ENCODE measurements at regions not wholly inside any gene's neighbourhood (a gene's known extent, or its start where the extent isn't known, plus 50 kb on each side); places are given as distances from the start of the nearest gene placed in this dataset.
A peak's percentile ranks its signal among the peaks of the same experiment; 100 is the strongest.

DNA sequence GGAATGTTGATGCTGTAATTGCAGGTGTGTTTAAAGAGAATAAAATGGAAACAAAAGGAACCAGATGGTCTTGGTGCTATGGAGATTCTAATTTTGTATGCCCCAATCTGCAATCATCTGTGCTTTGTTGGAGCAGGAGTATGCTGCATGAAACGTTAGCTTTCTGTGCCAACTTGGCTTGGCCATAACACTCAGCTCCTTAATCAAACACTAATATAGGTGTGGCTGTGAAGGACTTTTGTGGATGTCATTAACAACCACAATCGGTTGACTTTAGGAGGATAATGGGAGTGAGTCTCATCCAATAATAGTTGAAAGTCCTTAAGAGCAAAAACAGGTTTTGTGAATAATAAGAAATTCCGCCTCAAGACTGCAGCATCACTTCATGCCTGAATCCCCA lies 399.2 kb downstream of the NLGN4X start:
- no peak for DNase-seq (ENCODE audit: low read depth)

DNA sequence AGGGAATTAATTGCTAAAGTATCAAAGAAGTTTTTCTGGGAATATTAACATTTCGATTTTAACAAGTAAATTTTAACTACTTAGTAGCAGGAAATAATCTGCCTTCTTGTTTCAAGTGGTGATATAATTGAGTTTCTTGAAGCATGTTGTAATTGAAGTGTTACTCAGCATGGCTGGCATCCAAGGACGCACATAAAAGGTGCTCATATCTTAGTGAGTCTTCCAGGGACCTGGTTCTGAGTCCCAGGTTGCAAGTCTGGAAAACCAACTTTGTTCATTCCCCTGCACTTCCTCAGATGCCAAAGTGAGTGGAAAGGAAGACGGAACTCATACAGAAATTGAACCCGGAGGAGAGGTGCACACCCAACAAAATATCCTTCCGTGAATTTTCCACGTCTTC lies 399.6 kb downstream of the NLGN4X start:
- DNase-seq (ENCODE audit: low read depth): no peak

DNA sequence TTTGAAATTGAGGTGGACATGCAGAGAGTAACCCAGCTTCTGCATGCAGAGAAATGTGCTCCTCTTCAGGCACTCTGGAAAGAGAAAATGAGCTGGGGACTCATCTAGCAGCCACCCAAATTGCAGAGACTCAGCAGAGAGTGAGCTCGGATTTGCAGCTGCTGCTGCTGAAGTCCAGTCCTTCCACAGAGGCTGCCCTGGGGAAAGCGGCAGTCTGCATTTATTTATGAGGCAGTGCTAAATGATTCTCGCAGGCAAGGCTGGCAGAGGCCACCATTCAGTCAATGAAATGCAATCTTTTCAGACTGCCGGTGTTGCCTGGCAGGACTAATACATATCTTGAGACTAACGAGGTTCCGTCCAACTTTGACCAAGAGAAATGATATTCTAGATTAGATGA lies 404.8 kb downstream of the NLGN4X start:
- no peak for DNase-seq (ENCODE audit: low read depth)

DNA sequence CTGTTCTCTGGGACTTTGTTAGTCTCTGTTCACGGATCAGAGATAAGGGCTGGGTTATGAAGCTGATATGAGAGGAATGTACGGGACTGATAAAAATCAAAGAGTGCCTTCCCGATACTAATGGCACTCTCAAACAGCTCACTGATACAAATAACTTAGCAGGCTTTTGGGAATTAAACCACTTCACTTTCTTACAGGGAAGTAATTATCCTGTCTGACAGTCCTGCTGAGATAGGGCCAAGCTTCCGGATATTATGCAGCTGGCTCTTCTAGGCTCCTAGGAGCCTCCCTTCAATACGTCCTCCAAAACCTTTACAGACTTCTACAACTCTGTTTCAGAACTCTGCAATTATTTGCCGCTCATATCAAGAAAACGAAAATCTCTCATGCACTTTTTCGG lies 418.0 kb downstream of the NLGN4X start:
- DNase-seq (ENCODE audit: low read depth): no peak

DNA sequence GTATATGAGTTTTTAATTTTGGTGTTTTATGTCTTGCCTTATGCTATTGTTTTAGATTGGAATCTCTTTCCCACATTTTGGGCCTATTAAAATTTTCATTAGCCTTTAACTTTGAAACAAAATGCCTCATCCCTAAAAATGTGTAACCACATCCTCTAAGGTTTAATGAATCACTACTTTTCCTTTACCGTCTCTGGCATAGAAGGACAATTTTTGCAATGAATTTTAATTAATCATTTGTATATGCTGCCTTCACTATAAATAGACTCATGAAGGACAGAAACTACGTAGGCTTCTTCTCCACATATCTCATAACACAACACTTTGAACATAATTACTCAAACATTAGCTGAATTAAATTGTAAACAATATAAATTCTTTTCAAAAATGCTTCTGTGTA lies 421.5 kb downstream of the NLGN4X start:
- peak; percentile 0 for DNase-seq (ENCODE audit: low read depth)

DNA sequence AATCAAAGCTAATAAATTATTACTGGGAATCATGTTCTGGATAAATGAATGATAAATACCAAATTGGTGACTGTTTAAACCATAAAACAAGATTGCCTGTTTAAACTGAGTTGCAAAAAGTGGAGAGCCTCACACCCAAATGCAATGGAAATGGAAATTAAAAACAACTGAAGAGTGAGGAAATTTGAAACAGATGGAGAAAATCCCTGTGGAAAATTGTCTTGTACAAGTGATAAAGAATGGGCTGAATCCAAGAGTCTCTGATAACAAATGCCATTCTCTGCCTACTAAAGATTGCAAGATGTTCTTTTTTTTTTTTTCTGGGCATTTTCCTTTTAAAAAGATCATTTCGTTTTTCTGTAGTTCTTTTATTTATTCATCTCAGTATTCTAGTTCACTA lies 426.3 kb downstream of the NLGN4X start:
- no peak for DNase-seq (ENCODE audit: low read depth)

DNA sequence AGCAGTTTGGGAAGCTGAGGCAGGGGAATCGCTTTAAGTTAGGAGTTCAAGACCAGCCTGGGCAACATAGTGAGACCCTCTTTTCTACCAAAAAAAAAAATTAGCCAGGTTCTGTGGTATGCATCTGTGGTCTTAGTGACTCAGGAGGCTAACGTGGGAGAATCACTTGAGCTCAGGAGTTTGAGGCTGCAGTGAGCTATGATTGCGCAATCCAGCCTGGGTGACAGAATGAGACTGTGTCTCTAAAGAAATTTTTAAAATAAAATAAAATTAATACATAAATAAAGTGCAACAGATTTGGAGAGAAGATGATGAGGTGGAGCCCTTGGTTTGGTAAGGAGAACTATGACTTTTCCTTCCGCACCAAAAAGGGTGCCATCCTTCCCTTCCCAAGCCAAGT lies 436.9 kb downstream of the NLGN4X start:
- no peak for DNase-seq (ENCODE audit: low read depth)

DNA sequence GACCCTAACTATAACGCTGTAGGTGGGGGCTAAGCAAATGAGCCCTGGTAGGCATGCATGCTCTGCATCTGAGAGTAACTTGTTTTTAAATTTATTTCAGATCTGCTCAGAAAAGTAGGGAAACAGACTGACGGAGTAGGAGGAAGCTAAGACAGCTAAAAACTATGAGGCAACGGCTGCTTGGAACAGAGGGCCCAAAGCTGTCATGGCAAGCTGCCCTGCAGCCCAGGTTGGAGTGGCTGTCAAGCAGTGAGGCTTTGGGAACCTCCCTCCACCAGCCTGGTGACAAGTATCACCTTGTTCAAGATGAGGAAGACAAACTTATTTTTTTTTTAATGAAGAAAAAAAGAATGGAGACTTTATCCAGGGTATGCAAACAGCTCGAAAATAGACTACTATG lies 439.8 kb downstream of the NLGN4X start:
- no peak for DNase-seq (ENCODE audit: low read depth)

DNA sequence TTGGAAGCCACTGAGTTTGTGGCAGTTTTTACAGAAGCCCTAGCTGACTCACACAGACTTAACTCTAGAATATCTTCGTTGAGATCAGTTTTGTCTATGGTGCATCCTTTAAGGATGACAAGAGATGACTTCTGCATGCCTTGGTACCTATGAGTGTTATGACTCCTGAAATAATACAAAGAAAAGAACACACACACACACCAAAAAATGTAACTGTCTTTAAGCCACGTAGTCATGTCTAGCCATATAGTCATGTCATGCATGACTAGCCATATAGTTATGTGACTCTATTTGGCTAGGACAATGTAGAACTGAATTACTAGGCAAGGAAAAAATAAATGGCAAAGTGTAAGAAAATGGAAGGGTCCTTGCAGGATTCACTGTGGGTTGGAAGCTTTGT lies 447.8 kb downstream of the NLGN4X start:
- DNase-seq (ENCODE audit: low read depth): no peak

DNA sequence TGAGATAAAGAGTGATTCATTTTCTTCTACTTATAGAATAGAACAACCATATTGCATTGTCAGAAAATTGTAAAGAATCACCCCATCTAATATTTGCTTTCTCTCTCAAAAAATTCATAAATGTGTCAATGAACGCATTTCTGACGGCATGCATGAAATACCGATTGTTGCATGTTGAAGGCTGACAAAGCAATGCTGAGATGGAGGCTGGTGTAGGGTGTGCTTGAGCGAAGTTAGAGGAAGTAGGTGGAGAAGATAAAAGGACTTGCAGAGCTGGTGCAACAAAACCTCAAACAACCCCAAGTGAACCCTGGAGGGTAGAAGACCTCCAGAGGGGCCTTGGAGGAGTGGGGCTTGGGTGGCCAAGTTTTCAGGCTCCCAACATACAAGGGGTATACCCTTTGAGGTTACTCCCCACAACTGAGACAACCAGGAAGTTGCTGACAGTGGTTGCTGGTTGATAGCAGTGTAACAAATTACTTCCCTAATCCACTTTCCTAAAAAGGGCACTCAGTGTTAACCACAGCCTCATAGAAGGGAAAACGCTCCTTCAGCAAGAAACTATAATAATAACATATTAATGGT lies 452.7 kb downstream of the NLGN4X start:
- no peak for DNase-seq (ENCODE audit: low read depth)

DNA sequence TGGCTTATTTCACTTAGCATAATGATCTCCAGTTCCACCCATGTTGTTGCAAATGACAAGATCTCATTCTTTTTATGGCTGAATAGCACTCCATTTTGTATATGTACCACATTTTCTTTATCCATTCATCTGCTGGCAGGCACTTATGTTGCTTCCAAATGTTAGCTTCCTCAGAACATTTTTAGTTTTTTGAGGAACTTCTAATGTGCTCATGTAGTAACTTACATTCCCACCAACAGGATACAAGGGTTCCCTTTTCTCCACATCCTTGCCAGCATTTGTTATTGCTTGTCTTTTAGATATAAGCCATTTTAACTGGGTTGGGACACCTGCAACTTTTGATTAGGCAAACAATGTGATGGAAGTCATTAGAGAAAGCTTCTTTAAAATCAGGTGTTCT lies 454.2 kb downstream of the NLGN4X start:
- DNase-seq (ENCODE audit: low read depth): no peak

DNA sequence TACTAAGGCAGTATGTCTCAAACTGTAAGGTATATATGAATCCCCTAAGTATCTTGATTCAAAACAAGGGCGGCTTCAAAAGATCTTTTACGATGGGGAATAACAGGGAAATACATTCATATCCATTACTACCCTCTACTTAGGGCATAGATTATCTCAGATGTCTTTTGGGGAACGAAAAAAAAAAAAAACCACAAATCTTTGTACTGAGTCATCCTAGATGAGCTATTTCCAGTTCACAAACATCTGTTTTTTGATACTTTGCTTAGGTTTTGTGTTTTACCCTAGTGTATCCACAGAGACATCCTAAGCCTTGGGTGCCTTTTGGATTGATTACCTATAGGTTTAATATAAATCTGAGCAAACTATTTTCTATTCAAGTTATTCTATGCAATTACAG lies 457.2 kb downstream of the NLGN4X start:
- peak; percentile 11 for DNase-seq (ENCODE audit: low read depth)

DNA sequence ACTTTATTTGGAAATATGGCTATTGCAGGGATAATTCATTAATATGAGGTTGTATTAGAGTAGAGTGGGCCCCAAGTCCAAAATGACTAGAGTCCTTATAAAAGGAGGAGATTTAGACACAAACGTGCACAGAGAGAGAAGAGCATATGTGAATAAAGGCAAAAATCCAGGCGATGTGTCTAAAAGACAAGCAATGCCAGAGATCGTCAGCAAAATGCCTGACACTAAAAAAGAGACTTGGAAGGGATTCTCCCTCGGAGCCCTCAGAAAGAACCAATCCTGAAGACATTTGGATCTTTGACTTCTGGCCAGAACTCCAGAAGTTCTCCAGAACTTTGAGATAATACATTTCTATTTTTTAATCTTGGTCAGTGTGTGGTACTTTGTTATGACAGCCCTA lies 472.1 kb downstream of the NLGN4X start:
- no peak for DNase-seq (ENCODE audit: low read depth)

DNA sequence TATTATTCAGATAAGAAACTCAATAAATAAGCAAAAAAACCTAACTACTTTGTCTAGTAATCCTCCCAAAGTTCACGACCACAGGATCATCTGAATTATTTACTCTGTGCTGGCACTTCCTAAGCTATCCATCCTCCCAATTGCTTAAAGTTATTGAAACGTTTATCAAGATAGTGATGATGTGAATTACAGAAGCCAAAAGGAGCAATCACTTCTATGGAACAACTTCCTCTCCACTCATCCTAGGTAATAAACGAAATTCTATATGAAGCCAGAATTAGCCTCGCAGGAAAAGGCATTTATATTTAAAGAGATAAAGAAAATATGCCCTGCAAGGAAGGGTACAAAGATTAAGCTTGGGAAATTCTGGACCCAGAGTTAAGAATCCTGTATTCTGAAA lies 475.4 kb downstream of the NLGN4X start:
- no peak for DNase-seq (ENCODE audit: low read depth)

DNA sequence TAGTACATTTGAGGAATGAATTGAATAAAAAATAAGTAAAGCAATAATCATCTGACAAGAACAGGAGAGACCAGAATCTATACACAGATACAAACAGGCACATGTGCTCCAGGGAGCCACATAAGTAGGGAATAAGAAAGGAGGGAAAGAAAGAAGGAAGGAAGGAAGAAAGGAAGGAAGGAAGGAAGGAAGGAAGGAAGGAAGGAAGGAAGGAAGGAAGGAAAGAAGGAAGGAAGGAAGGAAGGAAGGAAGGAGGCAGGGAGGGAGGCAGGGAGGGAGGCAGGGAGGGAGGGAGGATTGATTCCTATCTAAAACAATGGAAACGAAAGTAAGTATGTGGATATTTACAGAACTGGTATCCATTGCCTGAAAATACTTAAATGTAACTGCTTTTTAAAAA lies 475.8 kb downstream of the NLGN4X start:
- DNase-seq (ENCODE audit: low read depth): no peak

DNA sequence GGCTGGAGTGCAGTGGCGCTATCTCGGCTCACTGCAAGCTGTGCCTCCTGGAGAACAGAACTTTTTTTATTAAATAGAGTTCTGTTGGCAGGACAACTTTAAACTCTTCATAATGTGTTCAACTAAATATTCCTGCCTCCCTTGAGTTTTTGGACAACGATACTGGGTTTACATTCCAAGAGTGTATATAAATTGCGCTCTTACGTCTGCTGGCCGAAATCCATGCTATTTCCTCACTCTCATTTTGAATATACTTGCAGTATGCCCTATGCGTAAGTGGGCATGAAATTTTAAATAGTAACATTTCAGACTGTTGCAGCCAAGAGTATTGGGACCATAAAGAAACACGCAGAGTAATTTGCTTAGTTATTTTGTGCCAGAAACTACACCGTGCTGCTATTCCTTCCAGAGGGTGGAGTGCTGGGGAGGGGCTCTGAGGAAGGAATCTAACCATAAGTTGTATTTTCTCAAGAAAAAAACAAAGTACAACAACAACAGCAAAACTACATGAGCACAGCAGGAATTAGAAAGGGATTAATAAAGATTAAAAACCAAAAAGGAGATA lies 480.0 kb downstream of the NLGN4X start:
- DNase-seq (ENCODE audit: low read depth): no peak

DNA sequence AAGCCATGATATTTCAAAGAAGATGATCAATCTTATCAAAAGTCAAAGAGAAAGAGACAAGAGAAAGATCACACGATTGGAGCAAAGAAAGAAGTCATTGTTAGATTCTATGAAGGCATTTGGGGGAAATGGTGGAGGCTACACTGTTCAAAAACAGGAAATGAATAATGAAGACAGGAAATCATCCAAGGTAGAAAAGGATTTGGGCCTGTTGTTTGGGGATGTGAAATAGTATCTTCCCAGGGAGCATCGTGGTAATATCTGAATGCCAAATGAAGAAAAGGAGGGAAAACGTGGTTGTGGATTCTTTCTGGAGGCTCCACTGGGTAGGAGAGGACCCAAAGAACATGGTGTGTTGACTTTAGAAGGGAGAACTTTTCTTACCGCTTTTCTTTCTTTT lies 482.4 kb downstream of the NLGN4X start:
- no peak for DNase-seq (ENCODE audit: low read depth)

DNA sequence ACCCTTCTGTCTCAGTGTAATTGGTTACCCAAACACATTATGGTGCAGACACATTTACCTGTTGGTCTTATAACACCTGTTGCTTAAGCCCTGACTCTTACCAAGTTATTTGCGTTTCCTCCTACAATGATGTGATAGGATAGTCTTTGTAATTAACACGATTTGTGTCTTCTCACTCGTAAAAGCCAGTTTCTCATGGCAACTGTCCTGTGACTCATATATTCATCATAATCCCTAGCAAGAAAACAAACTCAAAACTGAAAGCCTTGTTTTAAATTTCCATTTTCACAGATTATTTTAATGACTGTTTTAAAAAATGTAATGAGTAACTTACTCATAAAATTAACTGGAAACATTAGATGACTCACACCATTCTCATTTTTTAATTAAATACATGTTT lies 495.2 kb downstream of the NLGN4X start:
- peak; percentile 18 for DNase-seq (ENCODE audit: low read depth)

DNA sequence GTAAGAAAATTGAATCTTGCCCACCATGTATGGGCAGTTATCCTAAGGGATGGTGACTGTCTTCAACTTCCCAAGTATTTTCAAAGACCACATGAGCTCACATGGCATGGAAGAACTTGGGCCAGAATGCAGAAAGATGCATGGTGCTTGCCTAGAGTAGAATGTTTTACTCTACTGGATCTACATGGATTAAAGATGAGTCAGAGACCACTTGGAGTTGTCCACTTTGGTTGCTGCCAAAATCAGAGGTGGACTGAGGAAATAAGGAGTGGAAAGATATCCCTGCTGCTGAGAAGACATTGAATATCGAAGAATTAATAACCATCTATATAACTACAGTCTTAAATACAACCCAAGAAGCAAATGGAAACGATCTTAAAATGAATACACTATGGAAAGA lies 498.1 kb downstream of the NLGN4X start:
- peak; percentile 60 for DNase-seq (ENCODE audit: low read depth)

DNA sequence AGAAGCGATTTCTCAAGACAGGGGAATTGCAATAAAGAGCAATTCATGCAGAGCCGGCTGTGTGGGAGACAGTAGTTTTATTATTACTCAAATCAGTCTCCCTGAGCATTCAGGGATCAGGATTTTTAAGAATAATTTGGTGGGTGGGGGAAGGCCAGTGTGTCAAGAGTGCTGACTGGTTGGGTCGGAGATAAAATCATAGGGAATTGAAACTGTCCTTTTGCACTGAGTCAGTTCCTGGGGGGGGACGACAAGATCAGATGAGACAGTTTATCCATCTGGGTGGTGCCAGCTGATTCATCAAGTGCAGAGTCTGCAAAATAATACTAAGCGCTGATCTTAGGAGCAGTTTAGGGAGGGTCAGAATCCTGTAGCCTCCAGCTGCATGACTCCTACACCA lies 502.4 kb downstream of the NLGN4X start:
- DNase-seq (ENCODE audit: low read depth): peak; percentile 91

DNA sequence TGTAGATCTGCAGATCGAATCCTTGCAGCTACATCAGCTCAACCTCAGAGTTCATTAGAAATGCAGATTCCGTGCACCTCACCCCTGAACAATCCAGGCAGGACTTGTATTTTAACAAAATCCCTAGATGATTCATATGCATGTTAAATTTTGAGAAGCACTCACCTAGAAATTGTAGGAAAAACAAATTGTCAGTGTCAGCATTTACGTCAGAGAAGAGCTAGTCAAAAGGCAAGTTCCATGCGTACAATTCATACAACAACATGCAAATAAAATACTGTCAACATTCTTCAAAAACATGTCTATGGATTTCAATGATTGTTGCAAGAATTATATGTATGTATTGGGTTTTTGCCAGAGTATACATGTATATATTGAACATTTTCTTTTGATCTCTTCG lies 504.5 kb downstream of the NLGN4X start:
- DNase-seq (ENCODE audit: low read depth): no peak

DNA sequence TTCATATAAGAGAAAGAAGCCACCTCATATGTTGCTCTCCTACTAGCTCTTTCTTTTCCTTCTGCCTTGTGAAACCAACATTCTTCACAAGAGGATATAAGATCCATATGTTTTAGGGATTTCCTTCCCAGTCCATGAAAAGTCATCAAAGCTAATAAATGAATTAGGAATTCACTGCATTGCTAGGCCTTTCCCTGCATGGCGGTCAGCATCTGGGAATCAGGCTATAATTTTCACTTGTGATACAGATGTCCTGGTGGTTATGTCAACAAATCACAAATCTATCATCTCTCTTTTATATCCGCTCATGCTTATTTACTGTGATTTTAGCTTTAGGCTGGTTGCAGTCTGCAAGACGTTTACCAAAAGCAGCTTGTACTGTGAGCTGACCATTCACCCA lies 510.0 kb downstream of the NLGN4X start:
- no peak for DNase-seq (ENCODE audit: low read depth)

DNA sequence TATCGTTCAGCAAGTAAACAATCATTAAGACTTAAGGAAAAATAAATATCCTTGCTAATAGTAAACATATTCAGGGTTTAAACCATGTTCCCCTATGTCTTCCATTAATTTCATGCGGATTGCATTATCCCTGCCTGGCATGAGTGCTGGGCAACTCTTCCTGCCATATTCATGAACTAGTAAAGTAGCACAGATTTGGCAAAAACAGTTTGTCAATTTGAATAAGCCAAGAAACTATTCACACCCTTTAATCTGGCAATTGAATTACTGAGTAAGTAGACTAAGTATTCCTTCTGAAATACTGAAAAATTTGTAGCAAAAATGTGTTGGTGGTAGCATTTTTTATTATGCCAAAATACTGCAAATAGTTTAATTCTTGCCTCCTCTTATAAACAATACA lies 512.0 kb downstream of the NLGN4X start:
- no peak for DNase-seq (ENCODE audit: low read depth)

DNA sequence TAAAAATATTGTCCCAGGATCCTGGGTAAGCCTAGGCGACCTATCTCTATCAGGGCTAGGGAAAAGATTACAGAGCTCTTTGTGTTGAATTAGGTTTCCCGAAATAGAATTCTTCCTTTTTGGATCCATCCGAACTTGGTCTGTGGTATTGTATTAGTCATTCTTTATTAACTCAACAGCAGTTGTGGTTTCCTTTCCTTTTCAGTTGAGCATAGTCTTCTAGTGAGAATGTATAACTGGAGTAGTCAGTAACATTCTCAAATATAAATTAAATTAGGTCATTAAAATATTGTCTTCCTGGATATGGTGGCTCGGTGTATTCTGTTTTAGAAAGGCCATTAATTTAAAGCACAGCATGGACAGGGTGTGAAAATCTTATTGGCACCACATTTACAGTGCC lies 520.4 kb downstream of the NLGN4X start:
- DNase-seq (ENCODE audit: low read depth): peak; percentile 72

Measured in RPMI7951 (cell line).